H1 (cell line): ENCODE measurements at regions not wholly inside any gene's neighbourhood (a gene's known extent, or its start where the extent isn't known, plus 50 kb on each side); places are given as distances from the start of the nearest gene placed in this dataset.

Source experiments
- CTCF ChIA-PET: fragments of 300-600 bp; sonication (Branson Sonifier 250); formaldehyde crosslinking; loops from one replicate; lab custom pipeline; 2021; ENCODE audit not compliant: partially characterized antibody; lab: Charles Lee
- POLR2A ChIA-PET: fragments of 300-600 bp; sonication (Branson Sonifier 250); formaldehyde crosslinking; loops from one replicate; lab custom pipeline; 2021; ENCODE audit warnings: inconsistent platforms; ENCODE audit not compliant: partially characterized antibody; lab: Charles Lee
- DNase-seq, 2 experiments: peaks; one replicate each; pipeline versions ENCODE4 v3.0.0 to v3.0.0-alpha.2; 2010 to 2022; ENCODE audit warnings: low spot score in 2 of 2, low read depth in 1 of 2, mixed read lengths in 1 of 2
- FAIRE-seq: peaks from 2 replicates; lab custom pipeline; 2011; peaks lifted over from hg19 to GRCh38; lab: Jason Lieb, UNC
- H2AFZ ChIP-seq: 2 replicates; pipeline ENCODE4 v1.8.1; 2012; ENCODE audit warnings: low read length, inconsistent platforms
- H2AK5ac ChIP-seq: 2 replicates; pipeline ENCODE4 v1.6.1; 2013; ENCODE audit warnings: low read depth, low read length
- H2BK120ac ChIP-seq: replicated peaks from 2 replicates; pipeline ENCODE3; 2013; ENCODE audit warnings: low read depth, low read length, inconsistent platforms
- H2BK12ac ChIP-seq: 2 replicates; pipeline ENCODE4 v1.6.1; 2013; ENCODE audit warnings: low read depth, low read length
- H2BK15ac ChIP-seq: 2 replicates; pipeline ENCODE4 v1.6.1; 2013; ENCODE audit warnings: low read length
- H2BK20ac ChIP-seq: 2 replicates; pipeline ENCODE4 v1.6.1; 2013; ENCODE audit warnings: low read length
- H2BK5ac ChIP-seq: 2 replicates; pipeline ENCODE4 v1.6.1; 2013; ENCODE audit warnings: low read depth, low read length
- H3K14ac ChIP-seq: 2 replicates; pipeline ENCODE4 v1.6.1; 2013; ENCODE audit warnings: inconsistent platforms; ENCODE audit not compliant: insufficient read length
- H3K18ac ChIP-seq: 2 replicates; pipeline ENCODE4 v1.6.1; 2013; ENCODE audit warnings: low read length; ENCODE audit errors: extremely low read depth
- H3K23ac ChIP-seq: 2 replicates; pipeline ENCODE4 v1.6.1; 2013; ENCODE audit warnings: inconsistent platforms; ENCODE audit not compliant: insufficient read length
- H3K23me2 ChIP-seq: 2 replicates; pipeline ENCODE4 v1.6.1; 2013; ENCODE audit warnings: low read depth, low read length
- H3K27ac ChIP-seq: 2 replicates; pipeline ENCODE4 v1.6.1; 2011; ENCODE audit warnings: low read depth, low read length, inconsistent platforms
- H3K27me3 ChIP-seq, 4 experiments: replicated peaks in 1 of 4; 1 replicate in 1 of 4; 2 replicates in 3 of 4; pipeline versions ENCODE4 v1.6.1 to v1.8.1; 2011 to 2013; ENCODE audit warnings: low read length in 3 of 4, mild to moderate bottlenecking in 3 of 4, inconsistent platforms in 2 of 4, mixed read lengths in 2 of 4, moderate library complexity in 1 of 4; ENCODE audit not compliant: control insufficient read depth in 3 of 4, insufficient read depth in 3 of 4; ENCODE audit errors: extremely low read depth in 1 of 4
- H3K36me3 ChIP-seq, 4 experiments: 2 replicates each; pipeline versions ENCODE4 v1.6.1 to v1.8.1; 2011 to 2013; ENCODE audit warnings: mild to moderate bottlenecking in 4 of 4, low read length in 3 of 4, moderate library complexity in 2 of 4, control low read depth in 1 of 4, inconsistent platforms in 1 of 4; ENCODE audit not compliant: insufficient read depth in 4 of 4, control insufficient read depth in 2 of 4
- H3K4ac ChIP-seq: replicated peaks from 2 replicates; pipeline ENCODE3; 2013; ENCODE audit warnings: low read length, low read depth, mixed read lengths, inconsistent platforms; ENCODE audit not compliant: insufficient read length
- H3K4me1 ChIP-seq, 4 experiments: replicated peaks in 1 of 4; 1 replicate in 1 of 4; 2 replicates in 3 of 4; pipeline versions ENCODE4 v1.6.1 to v1.8.1; 2011 to 2013; ENCODE audit warnings: low read length in 3 of 4, inconsistent platforms in 2 of 4, mixed read lengths in 1 of 4; ENCODE audit not compliant: insufficient read depth in 4 of 4, control insufficient read depth in 3 of 4
- H3K4me2 ChIP-seq, 2 experiments: 2 replicates each; pipeline versions ENCODE4 v1.6.1 to v1.8.1; 2011 to 2013; ENCODE audit warnings: low read depth in 2 of 2, low read length in 2 of 2, control low read depth in 1 of 2, inconsistent platforms in 1 of 2, mild to moderate bottlenecking in 1 of 2; ENCODE audit not compliant: insufficient read depth in 1 of 2
- H3K4me3 ChIP-seq, 4 experiments: fragments of 200-600, 300-600 bp in 1 of 4; sonication (generic), shearing (Covaris generic), sonication (Bioruptor Twin) in 1 of 4; 2 replicates each; pipeline versions ENCODE4 v1.5.1 to v1.8.1; 2011 to 2016; ENCODE audit warnings: low read length in 4 of 4, low read depth in 3 of 4, control low read depth in 2 of 4, inconsistent platforms in 2 of 4, mild to moderate bottlenecking in 2 of 4, mixed read lengths in 1 of 4, moderate library complexity in 1 of 4; ENCODE audit not compliant: insufficient read depth in 2 of 4; ENCODE audit errors: extremely low read depth in 1 of 4
- H3K56ac ChIP-seq: replicated peaks from 2 replicates; pipeline ENCODE3; 2013; ENCODE audit warnings: low read depth, mild to moderate bottlenecking, mixed read lengths, low read length, inconsistent platforms; ENCODE audit not compliant: insufficient read length
- H3K79me1 ChIP-seq: 2 replicates; pipeline ENCODE4 v1.6.1; 2013; ENCODE audit warnings: low read depth, low read length, control low read depth
- H3K79me2 ChIP-seq, 2 experiments: 2 replicates each; pipeline versions ENCODE4 v1.6.1 to v1.8.1; 2012 to 2013; ENCODE audit warnings: low read length in 2 of 2, mild to moderate bottlenecking in 2 of 2, inconsistent platforms in 1 of 2; ENCODE audit not compliant: insufficient read depth in 2 of 2, control insufficient read depth in 1 of 2
- H3K9ac ChIP-seq, 4 experiments: replicated peaks in 1 of 4; 1 replicate in 1 of 4; 2 replicates in 3 of 4; pipeline versions ENCODE4 v1.6.1 to v1.8.1; 2011 to 2013; ENCODE audit warnings: low read depth in 3 of 4, low read length in 3 of 4, control low read depth in 2 of 4, mild to moderate bottlenecking in 2 of 4, moderate library complexity in 2 of 4, inconsistent platforms in 1 of 4; ENCODE audit errors: extremely low read depth in 1 of 4
- H3K9me3 ChIP-seq, 2 experiments: 2 replicates each; pipeline versions ENCODE4 v1.6.1 to v1.8.1; 2012 to 2013; ENCODE audit warnings: mild to moderate bottlenecking in 2 of 2, moderate library complexity in 2 of 2, control low read depth in 1 of 2, inconsistent platforms in 1 of 2, low read depth in 1 of 2, low read length in 1 of 2, mixed read lengths in 1 of 2; ENCODE audit not compliant: insufficient read depth in 2 of 2
- H4K20me1 ChIP-seq, 2 experiments: replicated peaks in 1 of 2; 2 replicates each; pipeline versions ENCODE3 to v1.8.1; 2011 to 2013; ENCODE audit warnings: inconsistent platforms in 2 of 2, low read length in 2 of 2, mild to moderate bottlenecking in 1 of 2; ENCODE audit not compliant: insufficient read depth in 2 of 2, control insufficient read depth in 1 of 2
- H4K5ac ChIP-seq: 2 replicates; pipeline ENCODE4 v1.6.1; 2013; ENCODE audit warnings: low read length, low read depth, mixed read lengths, inconsistent platforms; ENCODE audit not compliant: insufficient read length
- H4K8ac ChIP-seq: 2 replicates; pipeline ENCODE4 v1.8.0; 2013; ENCODE audit warnings: mild to moderate bottlenecking, moderate library complexity, low read length, inconsistent platforms; ENCODE audit not compliant: insufficient read depth; ENCODE audit errors: extremely low read depth
- H4K91ac ChIP-seq: replicated peaks from 2 replicates; pipeline ENCODE3; 2013; ENCODE audit warnings: low read length, mixed read lengths, inconsistent platforms; ENCODE audit not compliant: insufficient read length
- ASH2L ChIP-seq: fragments of 200-600, 300-600 bp; sonication (generic); IDR thresholded peaks from one replicate; pipeline ENCODE4 v1.7.1; 2017; ENCODE audit warnings: low read length
- POU5F1 ChIP-seq: IDR thresholded peaks from 2 replicates; pipeline ENCODE4 v1.6.1; 2011; ENCODE audit warnings: low read depth, mild to moderate bottlenecking, low read length, moderate library complexity
- RXRA ChIP-seq: IDR thresholded peaks from 2 replicates; pipeline ENCODE4 v1.6.1; 2011; ENCODE audit warnings: low read depth, mild to moderate bottlenecking, low read length, moderate library complexity; ENCODE audit not compliant: insufficient read depth
- SP4 ChIP-seq: IDR thresholded peaks from 2 replicates; pipeline ENCODE4 v1.6.1; 2012; ENCODE audit warnings: low read length, inconsistent platforms
- SUZ12 ChIP-seq: fragments of 200-600 bp; sonication (generic); IDR thresholded peaks from 2 replicates; pipeline ENCODE4 v1.6.1; 2012; ENCODE audit warnings: mild to moderate bottlenecking, inconsistent platforms, low read length, moderate library complexity, mixed read lengths
- WGBS, 2 experiments: shearing (Covaris generic) in 1 of 2; methylation state at CpG; one replicate each; pipeline versions ENCODE4 v1.1.6 to v1.1.7; 2013 to 2015; ENCODE audit warnings: low lambda C conversion rate in 2 of 2, mixed read lengths in 2 of 2, inconsistent platforms in 1 of 2, low coverage in 1 of 2, missing lambda C conversion rate in 1 of 2; ENCODE audit not compliant: insufficient replicate concordance in 2 of 2, insufficient coverage in 1 of 2, insufficient read length in 1 of 2; ENCODE audit errors: extremely low coverage in 1 of 2, missing lambda C conversion rate in 1 of 2; 5-methylcytosine and 5-hydroxymethylcytosine counted together
- TF ChIP-seq, protein P1 (sequence below): IDR thresholded peaks from 2 replicates; pipeline ENCODE4 v1.6.1; 2012; ENCODE audit warnings: inconsistent platforms

DNA sequence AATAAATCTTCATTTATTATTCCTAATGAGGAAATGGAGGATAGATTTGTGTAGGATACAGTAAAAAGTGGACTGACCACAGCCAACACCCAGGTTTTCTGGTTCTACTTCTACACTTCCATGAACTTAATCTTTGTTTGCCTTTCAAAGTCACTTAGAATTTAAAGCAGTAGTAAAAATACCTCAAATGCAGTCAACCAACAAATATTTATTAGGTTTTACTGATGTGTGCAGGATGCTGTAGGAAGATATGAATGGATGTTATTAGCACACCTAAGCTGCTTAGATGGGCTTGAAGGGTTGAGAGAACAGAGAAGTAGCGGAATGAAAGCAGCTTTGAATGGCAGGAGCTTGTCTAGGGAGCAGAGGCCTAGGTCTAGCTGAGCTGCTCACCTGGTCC, 201.1 kb downstream of the PALM2AKAP2 start:
- no peak overlapping the region for H2BK5ac ChIP-seq
- H3K4ac ChIP-seq, result no peak overlapping the region
- H3K4me2 ChIP-seq, result no peak overlapping the region
- no peaks in the 10 kb centered on the region for H3K79me2 ChIP-seq
- no peaks in the 10 kb centered on the region for H3K23me2 ChIP-seq
- ChIA-PET CTCF (interaction anchor here (0.6 to 1.6 kb wide), 5 partner anchors 11 to 163 kb away, joined by 3 to 7 read pairs (median 4); no protein-coding TSS in a partner anchor), POLR2A (no interaction called here)
- H3K4me3 ChIP-seq, result no peak overlapping the region
- H3K9ac ChIP-seq, result no peak overlapping the region
- no peak overlapping the region for H2BK120ac ChIP-seq
- H3K27me3 ChIP-seq, result no peaks in the 10 kb centered on the region
- H3K18ac ChIP-seq, result no peak overlapping the region
- H3K23ac ChIP-seq, result no peak overlapping the region
- H2BK12ac ChIP-seq, result no peak overlapping the region
- no peak overlapping the region for H3K27ac ChIP-seq
- H2AFZ ChIP-seq, result no peak overlapping the region
- no peaks in the 10 kb centered on the region for H3K4me1 ChIP-seq
- H3K14ac ChIP-seq, result no peak overlapping the region
- no peak overlapping the region for H2BK20ac ChIP-seq
- WGBS, 2 experiments, result 6% methylated on average over 1 of the region's 1 CpG; no CpG with 5 or more reads in 1 of the 2 experiments
- no peaks in the 10 kb centered on the region for H3K36me3 ChIP-seq
- DNase-seq (no peak), FAIRE-seq (no peak)
- no peaks in the 10 kb centered on the region for H4K20me1 ChIP-seq
- no peak overlapping the region for H4K91ac ChIP-seq
- no peak overlapping the region for H2BK15ac ChIP-seq
- no peak overlapping the region for H3K56ac ChIP-seq
- no peak overlapping the region for H2AK5ac ChIP-seq
- H3K9me3 ChIP-seq, result no peaks in the 10 kb centered on the region; a peak in 1 of 4 replicates
- H4K8ac ChIP-seq, result no peak overlapping the region
- no peaks in the 10 kb centered on the region for H3K79me1 ChIP-seq
- no peak overlapping the region for H4K5ac ChIP-seq
- TF ChIP-seq SP4, result no peak
- no peak for TF ChIP-seq ASH2L
- TF ChIP-seq, protein P1, sequence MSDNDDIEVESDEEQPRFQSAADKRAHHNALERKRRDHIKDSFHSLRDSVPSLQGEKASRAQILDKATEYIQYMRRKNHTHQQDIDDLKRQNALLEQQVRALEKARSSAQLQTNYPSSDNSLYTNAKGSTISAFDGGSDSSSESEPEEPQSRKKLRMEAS, result no peak
- TF ChIP-seq SUZ12, result no peak
- no peak for TF ChIP-seq POU5F1
- no peak for TF ChIP-seq RXRA
